ENCODE measurements at regions not wholly inside any gene's neighbourhood (a gene's known extent, or its start where the extent isn't known, plus 50 kb on each side); places are given as distances from the start of the nearest gene placed in this dataset.

DNA sequence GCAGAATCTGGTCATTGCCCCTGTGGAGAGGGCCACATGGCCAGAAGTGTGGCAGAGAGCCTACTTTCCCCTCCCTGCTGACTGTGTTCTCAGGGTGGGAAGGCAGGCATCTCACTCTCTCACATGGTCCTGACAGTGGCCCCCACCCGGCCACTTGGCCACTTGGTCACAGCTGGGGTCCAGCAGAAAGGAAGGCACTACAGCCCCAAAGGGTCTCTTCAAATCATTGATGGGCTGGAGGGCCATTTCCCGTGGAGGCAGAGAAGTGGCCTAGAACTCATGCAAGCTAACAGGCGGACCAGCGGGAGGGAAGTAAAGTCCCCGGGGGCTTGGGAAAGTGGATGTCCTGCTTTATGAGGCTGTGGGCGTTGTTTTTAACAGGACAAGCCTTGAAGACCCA, 125.3 kb downstream of the EMX2 start:
- TF ChIP-seq EP300 (IDR thresholded peaks at IDR 0.05) (no peak), MYC (IDR thresholded peaks at IDR 0.05; ENCODE audit: borderline replicate concordance, low read length) (no peak), ZSCAN20 (CRISPR knock-in tag; IDR thresholded peaks at IDR 0.05) (no peak), PHF8 (IDR thresholded peaks at IDR 0.05; ENCODE audit: borderline replicate concordance, low read depth) (no peak)
- TF ChIP-seq, protein P1, sequence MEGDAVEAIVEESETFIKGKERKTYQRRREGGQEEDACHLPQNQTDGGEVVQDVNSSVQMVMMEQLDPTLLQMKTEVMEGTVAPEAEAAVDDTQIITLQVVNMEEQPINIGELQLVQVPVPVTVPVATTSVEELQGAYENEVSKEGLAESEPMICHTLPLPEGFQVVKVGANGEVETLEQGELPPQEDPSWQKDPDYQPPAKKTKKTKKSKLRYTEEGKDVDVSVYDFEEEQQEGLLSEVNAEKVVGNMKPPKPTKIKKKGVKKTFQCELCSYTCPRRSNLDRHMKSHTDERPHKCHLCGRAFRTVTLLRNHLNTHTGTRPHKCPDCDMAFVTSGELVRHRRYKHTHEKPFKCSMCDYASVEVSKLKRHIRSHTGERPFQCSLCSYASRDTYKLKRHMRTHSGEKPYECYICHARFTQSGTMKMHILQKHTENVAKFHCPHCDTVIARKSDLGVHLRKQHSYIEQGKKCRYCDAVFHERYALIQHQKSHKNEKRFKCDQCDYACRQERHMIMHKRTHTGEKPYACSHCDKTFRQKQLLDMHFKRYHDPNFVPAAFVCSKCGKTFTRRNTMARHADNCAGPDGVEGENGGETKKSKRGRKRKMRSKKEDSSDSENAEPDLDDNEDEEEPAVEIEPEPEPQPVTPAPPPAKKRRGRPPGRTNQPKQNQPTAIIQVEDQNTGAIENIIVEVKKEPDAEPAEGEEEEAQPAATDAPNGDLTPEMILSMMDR (IDR thresholded peaks at IDR 0.05), result no peak
- TF ChIP-seq, protein P2, sequence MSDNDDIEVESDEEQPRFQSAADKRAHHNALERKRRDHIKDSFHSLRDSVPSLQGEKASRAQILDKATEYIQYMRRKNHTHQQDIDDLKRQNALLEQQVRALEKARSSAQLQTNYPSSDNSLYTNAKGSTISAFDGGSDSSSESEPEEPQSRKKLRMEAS (IDR thresholded peaks at IDR 0.05), result no peak

All from A549 (cell line).